ENCODE measurements at regions not wholly inside any gene's neighbourhood (a gene's known extent, or its start where the extent isn't known, plus 50 kb on each side); places are given as distances from the start of the nearest gene placed in this dataset.

DNA sequence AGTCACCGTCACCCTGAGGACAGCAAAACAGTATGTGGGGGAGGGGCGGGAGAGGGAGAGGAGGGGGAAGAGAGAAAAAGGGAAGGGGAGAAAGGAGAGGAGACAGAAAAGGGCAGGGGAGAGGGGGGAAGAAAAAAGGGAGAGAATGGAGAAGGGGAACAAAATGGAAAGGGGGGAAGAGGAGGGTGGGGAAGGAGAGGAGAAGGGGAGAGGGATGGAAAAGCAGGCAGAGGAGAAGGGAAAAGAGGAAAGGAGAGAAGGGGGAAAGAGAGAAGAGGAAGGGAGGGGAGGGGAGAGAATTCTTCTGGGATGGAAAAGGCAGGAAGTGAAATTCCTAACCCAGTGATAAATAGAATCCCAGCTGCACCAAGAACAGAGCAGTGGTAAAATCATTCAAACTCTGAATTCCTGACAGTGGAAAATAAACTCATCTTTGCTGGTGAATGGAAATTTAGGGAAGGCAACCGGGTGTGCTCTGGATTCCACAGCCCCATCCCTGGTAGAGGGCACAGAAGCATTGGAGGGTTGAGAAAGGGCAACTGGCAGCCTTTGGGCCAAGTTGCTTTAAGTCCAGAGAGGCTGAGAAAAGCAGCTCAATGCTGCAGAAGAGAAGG, 244.2 kb downstream of the BCOR start:
- Mint-ChIP-seq H3K4me1 (peaks cover 54% of the 10 kb centered on the region), H3K4me3 (no peak overlapping the region), H3K36me3 (ENCODE audit: low read depth) (no peaks in the 10 kb centered on the region), H3K27ac (peak overlapping the region; percentile 56 to 85 (median 57)), H3K9me3 (peaks cover 6% of the 10 kb centered on the region), H3K27me3 (ENCODE audit: low read depth) (peaks cover 12% of the 10 kb centered on the region)
- TF ChIP-seq, protein P1, sequence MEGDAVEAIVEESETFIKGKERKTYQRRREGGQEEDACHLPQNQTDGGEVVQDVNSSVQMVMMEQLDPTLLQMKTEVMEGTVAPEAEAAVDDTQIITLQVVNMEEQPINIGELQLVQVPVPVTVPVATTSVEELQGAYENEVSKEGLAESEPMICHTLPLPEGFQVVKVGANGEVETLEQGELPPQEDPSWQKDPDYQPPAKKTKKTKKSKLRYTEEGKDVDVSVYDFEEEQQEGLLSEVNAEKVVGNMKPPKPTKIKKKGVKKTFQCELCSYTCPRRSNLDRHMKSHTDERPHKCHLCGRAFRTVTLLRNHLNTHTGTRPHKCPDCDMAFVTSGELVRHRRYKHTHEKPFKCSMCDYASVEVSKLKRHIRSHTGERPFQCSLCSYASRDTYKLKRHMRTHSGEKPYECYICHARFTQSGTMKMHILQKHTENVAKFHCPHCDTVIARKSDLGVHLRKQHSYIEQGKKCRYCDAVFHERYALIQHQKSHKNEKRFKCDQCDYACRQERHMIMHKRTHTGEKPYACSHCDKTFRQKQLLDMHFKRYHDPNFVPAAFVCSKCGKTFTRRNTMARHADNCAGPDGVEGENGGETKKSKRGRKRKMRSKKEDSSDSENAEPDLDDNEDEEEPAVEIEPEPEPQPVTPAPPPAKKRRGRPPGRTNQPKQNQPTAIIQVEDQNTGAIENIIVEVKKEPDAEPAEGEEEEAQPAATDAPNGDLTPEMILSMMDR (IDR thresholded peaks at IDR 0.05; ENCODE audit: unreplicated experiment in 3 of 3), result no peak

DNA sequence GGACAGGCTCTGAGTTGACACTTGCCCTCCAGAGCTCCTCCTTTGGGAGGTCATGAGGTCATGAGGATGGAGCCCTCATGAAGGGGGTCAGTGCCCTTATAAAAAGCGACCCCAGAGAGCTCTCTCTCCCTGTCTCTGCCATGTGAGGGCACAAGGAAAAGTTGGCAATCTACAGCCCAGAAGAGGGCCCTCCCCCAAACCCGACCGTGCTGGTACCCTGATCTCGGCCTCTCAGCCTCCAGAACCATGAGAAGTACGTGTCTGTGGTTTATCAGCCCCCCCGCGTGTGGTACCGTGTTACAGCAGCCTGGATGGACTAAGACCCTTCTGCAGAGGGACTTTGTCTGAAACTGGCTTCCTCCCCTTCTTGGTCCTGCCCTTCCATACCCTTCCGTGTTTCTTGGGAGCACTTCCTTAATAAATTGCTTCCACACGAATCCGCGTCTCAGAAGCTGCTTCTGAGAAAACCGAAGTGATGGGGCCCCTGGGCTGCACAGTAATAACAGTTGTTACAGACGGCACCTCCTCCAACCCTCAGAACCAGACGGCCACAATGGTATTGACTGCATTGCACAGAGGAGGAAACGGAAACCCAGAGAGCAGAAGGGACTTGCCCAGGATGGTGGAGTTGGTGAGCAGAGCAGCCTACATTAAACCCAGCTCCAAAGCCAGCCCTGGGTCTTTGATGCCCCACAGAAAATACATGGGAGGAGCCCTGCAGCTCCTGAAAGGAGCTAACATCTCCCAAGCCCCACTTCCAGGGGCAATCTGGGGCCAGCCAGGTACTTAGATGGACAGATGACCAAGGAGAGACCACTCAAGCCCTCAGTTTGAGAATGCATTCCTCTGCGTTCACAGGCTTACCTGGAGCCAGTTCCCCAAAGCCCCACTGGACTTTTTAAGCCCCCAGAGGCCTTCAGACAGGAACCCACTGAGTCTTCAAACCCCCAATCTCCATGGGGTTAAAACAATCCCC, 242.7 kb downstream of the BCOR start:
- Mint-ChIP-seq H3K4me3 (no peak overlapping the region), H3K4me1 (peaks cover 54% of the 10 kb centered on the region), H3K27ac (peak overlapping the region in 2 of 3 experiments; percentile 33), H3K9me3 (peaks cover 5% of the 10 kb centered on the region), H3K27me3 (ENCODE audit: low read depth) (peaks cover 8% of the 10 kb centered on the region), H3K36me3 (ENCODE audit: low read depth) (no peaks in the 10 kb centered on the region)
- TF ChIP-seq, protein P1 (IDR thresholded peaks at IDR 0.05; ENCODE audit: unreplicated experiment in 3 of 3), result no peak

DNA sequence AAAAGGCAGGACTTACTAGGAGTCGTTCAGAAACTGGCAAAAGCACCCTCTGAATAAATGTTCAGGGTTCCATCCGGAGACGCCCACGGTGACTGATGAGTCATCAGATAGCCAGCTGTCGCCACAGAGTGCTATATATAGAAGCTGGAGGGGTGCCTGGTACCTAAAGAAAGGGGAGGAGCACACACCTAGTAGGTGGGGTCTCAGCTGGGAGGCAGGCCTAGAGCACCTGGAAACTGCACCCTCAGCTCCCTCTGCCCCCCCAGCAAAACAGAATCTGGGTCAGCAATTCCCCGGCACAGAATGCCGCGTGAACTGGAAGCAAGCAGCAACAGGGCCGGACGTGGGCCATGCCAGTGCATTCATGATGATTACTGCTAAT, 242.0 kb downstream of the BCOR start:
- H3K4me3 Mint-ChIP-seq, result no peak overlapping the region
- peaks cover 8% of the 10 kb centered on the region for H3K27me3 Mint-ChIP-seq (ENCODE audit: low read depth)
- peaks cover 52% of the 10 kb centered on the region for H3K4me1 Mint-ChIP-seq
- H3K9me3 Mint-ChIP-seq, result peaks cover 5% of the 10 kb centered on the region
- TF ChIP-seq, protein P1 (IDR thresholded peaks at IDR 0.05; ENCODE audit: unreplicated experiment in 3 of 3), result no peak
- peak overlapping the region in 1 of 3 experiments; percentile 43 for H3K27ac Mint-ChIP-seq
- H3K36me3 Mint-ChIP-seq (ENCODE audit: low read depth), result no peaks in the 10 kb centered on the region

DNA sequence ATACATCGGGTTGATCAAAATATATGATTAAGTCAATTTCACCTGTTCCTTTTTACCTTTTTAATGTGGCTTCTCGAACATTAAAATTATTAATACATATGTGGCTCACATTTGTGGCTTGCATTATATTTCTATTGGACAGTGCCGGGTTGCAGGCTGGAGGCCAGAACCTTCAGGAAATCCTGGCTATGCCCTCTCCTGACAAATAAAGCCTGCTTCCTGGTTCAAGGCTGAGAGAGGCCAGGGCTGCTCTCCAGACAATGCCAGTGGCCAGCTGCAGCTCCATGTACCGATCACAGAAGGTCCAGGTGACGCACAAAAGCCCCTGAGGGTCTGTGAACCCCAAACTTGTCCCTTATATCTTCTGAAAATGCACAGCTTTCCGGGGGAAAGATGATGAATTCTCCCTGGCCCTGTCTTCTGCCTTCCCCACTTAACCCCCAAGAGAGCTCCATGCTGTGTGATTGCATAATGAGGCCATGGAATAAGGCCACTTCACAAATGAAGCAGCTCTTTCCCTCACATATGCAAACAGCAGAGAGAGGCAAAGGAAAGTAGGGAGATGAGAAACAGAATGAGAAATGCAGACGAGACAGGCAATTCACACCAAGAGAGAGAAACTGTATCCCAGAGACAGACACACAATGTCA, 241.2 kb downstream of the BCOR start:
- H3K36me3 Mint-ChIP-seq (ENCODE audit: low read depth), result no peaks in the 10 kb centered on the region
- H3K4me3 Mint-ChIP-seq, result no peak overlapping the region
- peaks cover 8% of the 10 kb centered on the region for H3K27me3 Mint-ChIP-seq (ENCODE audit: low read depth)
- TF ChIP-seq, protein P1 (IDR thresholded peaks at IDR 0.05; ENCODE audit: unreplicated experiment in 3 of 3), result no peak
- H3K9me3 Mint-ChIP-seq, result peaks cover 5% of the 10 kb centered on the region
- H3K27ac Mint-ChIP-seq, result no peak overlapping the region
- peaks cover 51% of the 10 kb centered on the region for H3K4me1 Mint-ChIP-seq

DNA sequence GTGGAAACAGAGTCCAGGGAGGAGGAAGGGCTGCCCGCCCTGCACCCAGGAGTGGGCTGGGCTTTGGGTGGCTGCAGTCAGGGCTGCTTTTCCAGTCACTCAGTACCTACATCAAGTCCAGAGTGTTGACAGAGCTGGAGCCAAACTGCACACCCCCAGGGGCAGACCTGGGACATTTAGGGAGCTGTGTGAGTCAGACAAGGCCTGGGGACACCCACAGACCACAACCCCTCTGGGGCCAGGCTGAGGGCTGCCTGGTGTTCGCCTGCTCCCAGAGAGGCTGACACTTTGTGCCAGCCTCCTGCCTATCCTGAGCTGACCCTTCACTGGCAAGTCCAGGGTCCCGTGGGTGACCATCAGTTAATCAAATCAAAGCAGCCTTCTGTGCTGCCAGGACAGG, 240.0 kb downstream of the BCOR start:
- Mint-ChIP-seq H3K4me1 (peaks cover 42% of the 10 kb centered on the region), H3K9me3 (peaks cover 5% of the 10 kb centered on the region), H3K4me3 (no peak overlapping the region), H3K27ac (no peak overlapping the region), H3K27me3 (ENCODE audit: low read depth) (peaks cover 8% of the 10 kb centered on the region), H3K36me3 (ENCODE audit: low read depth) (no peaks in the 10 kb centered on the region)
- TF ChIP-seq, protein P1 (IDR thresholded peaks at IDR 0.05; ENCODE audit: unreplicated experiment in 3 of 3), result no peak

All from nephron (organoid).